Adrenal gland (tissue), 9 donors: ENCODE measurements at regions not wholly inside any gene's neighbourhood (a gene's known extent, or its start where the extent isn't known, plus 50 kb on each side); places are given as distances from the start of the nearest gene placed in this dataset.
"Not testable (repeated sequence)": the region's sequence is repeated elsewhere in the genome, so short reads cannot be mapped to it uniquely, and the experiment has no call there.

ENCODE experiments used
- DNase-seq, 7 donors: peaks; one replicate each; pipeline ENCODE4 v3.0.0-alpha.2; 2019 to 2020
- H3K27ac ChIP-seq, 5 donors: fragments of 200-600 bp; sonication (generic) in 4 of 5; 1 replicate in 3 of 5; 2 replicates in 2 of 5; pipeline versions ENCODE4 v1.5.1 to v1.8.0; 2016 to 2020; ENCODE audit warnings: mild to moderate bottlenecking in 1 of 5
- H3K27me3 ChIP-seq: fragments of 200-600 bp; 2 replicates; pipeline ENCODE4 v1.8.0; 2021
- H3K36me3 ChIP-seq, 2 donors: fragments of 200-600 bp; replicated peaks in 1 of 2; 1 replicate in 1 of 2; 2 replicates in 1 of 2; pipeline versions ENCODE4 v1.5.1 to v1.8.0; 2018 to 2022
- H3K4me1 ChIP-seq, 2 donors: fragments of 200-600 bp; replicated peaks in 1 of 2; 1 replicate in 1 of 2; 2 replicates in 1 of 2; pipeline versions ENCODE4 v1.5.1 to v1.8.0; 2018 to 2021
- H3K4me3 ChIP-seq, 4 donors: fragments of 200-600 bp; sonication (generic) in 3 of 4; one replicate each; pipeline ENCODE4 v1.5.1; 2016 to 2018
- H3K9me3 ChIP-seq, 3 donors: fragments of 200-600 bp; sonication (generic) in 1 of 3; replicated peaks in 1 of 3; 1 replicate in 2 of 3; 2 replicates in 1 of 3; pipeline versions ENCODE4 v1.5.1 to v1.8.0; 2016 to 2021
- POLR2A ChIP-seq, 2 donors: fragments of 450-650 bp; IDR thresholded peaks; one replicate each; pipeline ENCODE4 v1.6.1; 2017; ENCODE audit warnings: antibody characterized with exemption in 2 of 2, mild to moderate bottlenecking in 2 of 2, moderate library complexity in 1 of 2
- WGBS, 4 donors: extraction: QIAGEN DNeasy Blood & Tissue Kit in 2 of 4; methylation state at CpG; one replicate each; pipeline versions ENCODE4 v1.1.5 to v1.1.7; 2013 to 2017; 5-methylcytosine and 5-hydroxymethylcytosine counted together
- intact Hi-C, 2 donors: fragments of 100-400 bp; cut with DNase I; formaldehyde crosslinking; loops; one replicate each; pipeline versions ENCODE4 v1.14.1 to v1.15.0; 2022 to 2023
- TF ChIP-seq, protein P1 (sequence below), 6 experiments: fragments of 450-650 bp in 4 of 6; fragments of 200-600 bp in 2 of 6; sonication (generic) in 1 of 6; IDR thresholded peaks; 1 replicate in 5 of 6; 2 replicates in 1 of 6; pipeline versions ENCODE4 v1.5.1 to v1.8.0; 2016 to 2021; ENCODE audit warnings: antibody characterized with exemption in 6 of 6, mild to moderate bottlenecking in 2 of 6, moderate library complexity in 1 of 6
- donor health status: healthy with polysubstance abuse.
- donor health status: Bipolar disorder and iron deficiency.
- donor health status: DM: yes; HTN: yes; CAD: no.
- donor health status: DM: no; HTN: no; CAD: no.
- donor health status: DM: no; HTN: no; CAD: no.

DNA sequence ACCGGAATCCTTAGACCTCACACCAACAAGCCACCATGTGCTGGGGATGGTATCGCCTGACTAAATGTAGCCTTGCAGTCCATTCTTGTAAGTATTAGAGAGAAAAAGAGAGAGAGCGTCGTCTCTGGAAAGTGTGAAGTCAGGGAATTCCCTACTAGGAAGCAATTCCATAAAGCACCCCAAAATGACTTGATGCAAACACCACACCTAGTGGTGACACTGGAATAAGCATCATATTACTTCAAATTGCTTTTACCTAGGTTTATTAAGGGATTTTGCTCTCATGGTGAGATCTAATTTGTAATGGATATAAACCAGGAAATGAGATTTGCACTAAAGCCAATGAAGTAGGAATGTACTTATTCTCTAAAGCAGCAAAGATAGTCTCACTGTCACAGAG lies 111.4 kb upstream of the METTL9 start:
- H3K27me3 ChIP-seq, intact Hi-C loops, H3K4me3 ChIP-seq, DNase-seq, H3K4me1 ChIP-seq, H3K36me3 ChIP-seq, H3K27ac ChIP-seq, H3K9me3 ChIP-seq: not testable (repeated sequence)
- 75 to 95% (median 88%) methylated on average over 2 to 4 of the region's 4 CpGs for WGBS, 4 donors

- H3K4me3 ChIP-seq, H3K4me1 ChIP-seq, intact Hi-C loops, H3K9me3 ChIP-seq, H3K27me3 ChIP-seq, H3K27ac ChIP-seq, H3K36me3 ChIP-seq: not testable (repeated sequence)
- WGBS, 4 donors, result 81 to 95% (median 89%) methylated on average over 4 to 7 of the region's 9 CpGs
- DNase-seq, result peak in 2 of 7 donors; percentile 6 to 9
Observed at GRCh38 chr16:21499046-21499445, 100.3 kb upstream of the METTL9 start.

DNA sequence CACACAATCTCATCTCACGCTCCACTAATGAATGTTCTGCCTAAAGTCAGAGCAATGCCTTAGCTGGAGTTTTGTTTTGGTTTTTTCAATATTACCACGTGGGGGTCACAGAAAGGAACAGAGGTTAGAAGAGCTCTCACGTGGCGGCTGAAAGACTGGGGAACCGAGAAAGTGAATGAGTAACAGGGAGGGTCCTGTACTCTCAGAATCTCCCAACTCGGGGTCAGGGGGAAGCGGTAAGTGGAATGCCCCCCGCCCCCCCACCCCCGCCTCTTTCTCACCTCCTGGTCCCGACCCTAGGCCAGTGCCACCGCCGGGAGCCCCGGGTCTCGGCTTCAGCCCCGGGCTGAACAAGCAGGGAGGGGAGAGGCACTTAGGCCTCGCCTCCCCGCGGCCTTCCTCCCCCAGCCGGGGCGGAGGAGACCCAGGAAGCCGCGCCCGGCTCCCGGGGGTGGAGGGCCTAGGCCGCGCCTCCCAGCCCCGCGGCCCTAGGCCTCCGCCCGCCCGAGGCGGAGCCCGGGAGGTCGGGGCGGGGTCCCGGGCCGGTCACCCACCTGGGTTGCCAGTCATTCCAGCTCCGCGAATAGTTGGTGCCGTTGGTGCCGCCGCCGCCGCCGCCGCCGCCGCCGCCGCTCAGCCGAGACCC lies 98.0 kb upstream of the METTL9 start:
- WGBS, 4 donors, result 0% methylated on average over 6 to 29 of the region's 51 CpGs
- not testable (repeated sequence) for H3K36me3 ChIP-seq, H3K9me3 ChIP-seq, H3K27me3 ChIP-seq, H3K4me1 ChIP-seq
- Histone ChIP-seq H3K27ac (peak overlapping the region; percentile 90 to 98 (median 97)), H3K4me3 (peak overlapping the region; percentile 68 to 92 (median 88))
- intact Hi-C loops, result loop anchor here in 1 of 2 donors (10.0 kb wide), 1 partner anchor 63 kb away; no protein-coding TSS in a partner anchor
- peak in 5 of 7 donors; percentile 40 to 70 (median 60) for DNase-seq

DNA sequence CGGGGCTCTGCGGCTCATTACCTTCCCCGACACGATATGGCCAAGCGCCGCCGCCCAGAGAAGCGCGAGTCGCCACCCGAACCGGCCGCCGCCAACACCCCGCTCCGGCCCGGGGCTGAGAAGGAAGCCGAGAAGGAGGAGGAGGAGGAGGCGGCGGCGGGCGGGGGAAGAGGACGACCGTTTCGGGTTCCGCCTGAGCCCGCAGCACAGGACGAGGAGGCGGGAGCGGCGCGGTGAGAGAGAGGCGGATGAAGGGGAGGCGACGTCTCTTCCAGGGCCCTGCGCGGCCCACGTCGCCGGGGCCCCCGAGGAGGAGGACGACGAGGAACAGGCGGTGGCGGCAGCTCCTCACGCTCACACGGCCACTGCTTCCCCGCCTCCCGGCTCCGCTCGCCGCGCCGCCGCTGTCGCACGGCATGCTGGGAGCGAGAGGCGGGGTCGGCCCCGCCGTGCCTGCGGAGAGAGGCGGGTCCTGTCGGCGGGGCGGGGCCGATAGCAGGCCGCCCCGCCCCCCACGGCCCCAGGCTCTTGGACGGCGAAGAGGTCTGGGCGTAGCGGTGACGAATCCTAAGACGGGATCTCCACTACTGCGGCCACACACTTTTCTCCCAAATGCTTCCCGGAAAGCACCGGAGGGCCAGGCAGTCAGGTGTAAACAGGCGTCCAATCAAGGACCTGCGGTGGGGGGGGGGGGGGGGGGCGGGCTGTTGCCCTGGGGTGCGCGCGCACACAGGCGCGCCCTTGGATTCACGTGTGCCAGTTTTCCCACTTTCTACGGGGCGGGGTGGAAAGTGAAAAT lies 97.3 kb upstream of the METTL9 start:
- Histone ChIP-seq H3K27ac (peak overlapping the region; percentile 90 to 98 (median 97)), H3K4me1 (no peaks in the 10 kb centered on the region), H3K9me3 (no peaks in the 10 kb centered on the region), H3K27me3 (no peaks in the 10 kb centered on the region), H3K4me3 (peak overlapping the region; percentile 68 to 92 (median 88)), H3K36me3 (no peaks in the 10 kb centered on the region)
- TF ChIP-seq, protein P1, sequence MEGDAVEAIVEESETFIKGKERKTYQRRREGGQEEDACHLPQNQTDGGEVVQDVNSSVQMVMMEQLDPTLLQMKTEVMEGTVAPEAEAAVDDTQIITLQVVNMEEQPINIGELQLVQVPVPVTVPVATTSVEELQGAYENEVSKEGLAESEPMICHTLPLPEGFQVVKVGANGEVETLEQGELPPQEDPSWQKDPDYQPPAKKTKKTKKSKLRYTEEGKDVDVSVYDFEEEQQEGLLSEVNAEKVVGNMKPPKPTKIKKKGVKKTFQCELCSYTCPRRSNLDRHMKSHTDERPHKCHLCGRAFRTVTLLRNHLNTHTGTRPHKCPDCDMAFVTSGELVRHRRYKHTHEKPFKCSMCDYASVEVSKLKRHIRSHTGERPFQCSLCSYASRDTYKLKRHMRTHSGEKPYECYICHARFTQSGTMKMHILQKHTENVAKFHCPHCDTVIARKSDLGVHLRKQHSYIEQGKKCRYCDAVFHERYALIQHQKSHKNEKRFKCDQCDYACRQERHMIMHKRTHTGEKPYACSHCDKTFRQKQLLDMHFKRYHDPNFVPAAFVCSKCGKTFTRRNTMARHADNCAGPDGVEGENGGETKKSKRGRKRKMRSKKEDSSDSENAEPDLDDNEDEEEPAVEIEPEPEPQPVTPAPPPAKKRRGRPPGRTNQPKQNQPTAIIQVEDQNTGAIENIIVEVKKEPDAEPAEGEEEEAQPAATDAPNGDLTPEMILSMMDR (IDR thresholded peaks at IDR 0.05), result no peak
- peak; percentile 87 to 94 for TF ChIP-seq POLR2A (IDR thresholded peaks at IDR 0.05)
- peak; percentile 88 to 98 (median 94) for DNase-seq
- intact Hi-C loops, result loop anchor here in 1 of 2 donors (10.0 kb wide), 1 partner anchor 63 kb away; no protein-coding TSS in a partner anchor
- 0 to 1% (median 0%) methylated on average over 15 to 91 of the region's 91 CpGs for WGBS, 4 donors

- not testable (repeated sequence) for H3K4me1 ChIP-seq, H3K36me3 ChIP-seq, H3K27ac ChIP-seq, H3K27me3 ChIP-seq, H3K9me3 ChIP-seq, H3K4me3 ChIP-seq
- peak in 1 of 7 donors; percentile 10 for DNase-seq
- WGBS, 4 donors, result 89 to 93% (median 90%) methylated on average over 6 of the region's 6 CpGs
- intact Hi-C loops, result loop anchor here in 1 of 2 donors (10.0 kb wide), 1 partner anchor 61 kb away; no protein-coding TSS in a partner anchor
Observed at GRCh38 chr16:21503574-21503920, 95.8 kb upstream of the METTL9 start.

DNA sequence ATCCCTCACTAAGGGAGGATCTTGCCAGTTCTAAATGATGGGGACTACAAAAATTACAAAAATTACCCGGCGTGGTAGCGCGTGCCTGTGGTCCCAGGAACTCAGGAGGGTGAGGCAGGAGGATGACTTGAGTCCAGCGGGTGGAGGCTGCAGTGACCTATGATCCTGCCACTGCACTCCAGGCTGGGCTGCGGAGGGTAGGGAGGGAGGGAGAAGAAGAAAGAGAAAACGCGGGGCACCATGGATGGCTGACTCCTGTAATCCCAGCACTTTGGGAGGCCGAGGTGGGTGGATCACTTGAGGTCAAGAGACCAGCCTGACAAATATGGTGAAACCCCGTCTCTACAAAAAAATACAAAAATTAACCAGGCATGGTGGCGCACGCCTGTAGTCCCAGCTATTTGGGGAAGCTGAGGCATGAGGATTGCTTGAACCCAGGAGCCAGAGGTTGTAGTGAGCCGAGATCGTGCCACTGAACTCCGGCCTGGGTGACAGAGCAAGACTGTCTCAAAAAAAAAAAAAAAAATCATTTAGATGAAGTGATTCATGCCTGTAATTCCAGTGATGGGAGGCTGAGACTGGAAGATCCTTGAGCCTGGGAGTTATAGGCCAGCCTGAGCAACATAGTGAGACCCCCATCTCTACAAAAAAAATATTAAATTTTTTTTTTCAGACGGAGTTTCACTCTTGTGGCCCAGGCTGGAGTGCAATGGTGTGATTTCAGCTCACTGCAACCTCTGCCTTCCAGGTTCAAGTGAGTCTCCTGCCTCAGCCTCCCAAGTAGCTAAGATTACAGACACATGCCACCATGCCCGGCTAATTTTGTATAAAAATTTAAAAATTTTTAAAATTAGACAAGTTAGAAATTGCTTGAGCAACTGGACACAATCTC lies 95.2 kb upstream of the METTL9 start:
- H3K27ac ChIP-seq, H3K4me3 ChIP-seq, H3K27me3 ChIP-seq, H3K9me3 ChIP-seq, H3K36me3 ChIP-seq: not testable (repeated sequence)
- DNase-seq, result peak in 5 of 7 donors; percentile 19 to 55 (median 24)
- WGBS, 4 donors, result 89 to 93% (median 90%) methylated on average over 17 of the region's 17 CpGs
- H3K4me1 ChIP-seq, result peaks cover 8 to 14% of the 10 kb centered on the region in 2 donors
- intact Hi-C loops, result loop anchor here in 1 of 2 donors (10.0 kb wide), 1 partner anchor 61 kb away; no protein-coding TSS in a partner anchor

- H3K4me1 ChIP-seq, result peaks cover 12 to 30% of the 10 kb centered on the region in 2 donors
- not testable (repeated sequence) for H3K27ac ChIP-seq, H3K27me3 ChIP-seq, H3K36me3 ChIP-seq, H3K4me3 ChIP-seq, H3K9me3 ChIP-seq
- WGBS, 4 donors, result 74 to 76% (median 75%) methylated on average over 6 of the region's 6 CpGs
- intact Hi-C loops, result loop anchor here in 1 of 2 donors (10.0 kb wide), 1 partner anchor 59 kb away; no protein-coding TSS in a partner anchor
- peak in 5 of 7 donors; percentile 0 to 47 (median 10) for DNase-seq
Observed at GRCh38 chr16:21505751-21506520, 93.4 kb upstream of the METTL9 start.

GRCh38 chr16:21506857-21507456 lies 92.4 kb upstream of the METTL9 start:
- intact Hi-C loops, result loop anchor here in 1 of 2 donors (10.0 kb wide), 1 partner anchor 58 kb away; no protein-coding TSS in a partner anchor
- not testable (repeated sequence) for H3K4me3 ChIP-seq
- 71 to 80% (median 76%) methylated on average over 19 to 23 of the region's 23 CpGs for WGBS, 4 donors

More at GRCh38 chr16:21506857-21507456, 92.4 kb upstream of the METTL9 start:
- Histone ChIP-seq H3K4me1 (peaks cover 16 to 39% of the 10 kb centered on the region in 2 donors), H3K27ac (peak overlapping the region in 3 of 5 donors; percentile 7 to 90 (median 26))
- not testable (repeated sequence) for H3K9me3 ChIP-seq, H3K36me3 ChIP-seq, H3K27me3 ChIP-seq
- peak in 5 of 7 donors; percentile 22 to 82 (median 47) for DNase-seq
